OCI-LY7 (cell line): ENCODE measurements at regions not wholly inside any gene's neighbourhood (a gene's known extent, or its start where the extent isn't known, plus 50 kb on each side); places are given as distances from the start of the nearest gene placed in this dataset.

Source experiments
- EZH2phosphoT487 ChIP-seq: fragments of 200-600 bp; sonication (generic); IDR thresholded peaks from 2 replicates; pipeline ENCODE4 v1.6.1; 2018; ENCODE audit warnings: low read depth, borderline replicate concordance, mild to moderate bottlenecking, mixed run types, antibody characterized with exemption, low read length, moderate library complexity, mixed read lengths
- TF ChIP-seq, protein P1 (sequence below): fragments of 200-600 bp; sonication (generic); conservative IDR thresholded peaks from 2 replicates; pipeline ENCODE4 v1.5.1; 2014; ENCODE audit warnings: mild to moderate bottlenecking, antibody characterized with exemption, low read length, moderate library complexity, mixed read lengths

DNA sequence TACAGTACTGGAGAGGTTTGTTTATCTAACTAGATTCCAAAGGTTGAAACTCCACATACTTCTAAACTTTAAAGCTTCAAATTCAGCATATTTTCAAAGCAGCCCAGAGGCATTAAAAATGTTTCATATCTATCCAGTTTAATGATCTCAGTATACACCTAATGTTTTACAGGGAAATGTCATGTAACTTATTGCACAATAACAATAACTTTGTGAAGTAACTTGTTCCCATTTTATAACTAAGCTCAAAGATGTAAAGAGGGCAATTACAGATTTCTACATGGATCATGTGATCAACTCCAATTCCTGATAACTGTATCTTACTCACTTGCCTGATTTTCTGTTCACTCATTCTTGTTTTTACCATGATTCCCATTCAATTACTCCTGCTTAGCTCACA, 610.0 kb downstream of the TAF11L14 start:
- TF ChIP-seq, protein P1, sequence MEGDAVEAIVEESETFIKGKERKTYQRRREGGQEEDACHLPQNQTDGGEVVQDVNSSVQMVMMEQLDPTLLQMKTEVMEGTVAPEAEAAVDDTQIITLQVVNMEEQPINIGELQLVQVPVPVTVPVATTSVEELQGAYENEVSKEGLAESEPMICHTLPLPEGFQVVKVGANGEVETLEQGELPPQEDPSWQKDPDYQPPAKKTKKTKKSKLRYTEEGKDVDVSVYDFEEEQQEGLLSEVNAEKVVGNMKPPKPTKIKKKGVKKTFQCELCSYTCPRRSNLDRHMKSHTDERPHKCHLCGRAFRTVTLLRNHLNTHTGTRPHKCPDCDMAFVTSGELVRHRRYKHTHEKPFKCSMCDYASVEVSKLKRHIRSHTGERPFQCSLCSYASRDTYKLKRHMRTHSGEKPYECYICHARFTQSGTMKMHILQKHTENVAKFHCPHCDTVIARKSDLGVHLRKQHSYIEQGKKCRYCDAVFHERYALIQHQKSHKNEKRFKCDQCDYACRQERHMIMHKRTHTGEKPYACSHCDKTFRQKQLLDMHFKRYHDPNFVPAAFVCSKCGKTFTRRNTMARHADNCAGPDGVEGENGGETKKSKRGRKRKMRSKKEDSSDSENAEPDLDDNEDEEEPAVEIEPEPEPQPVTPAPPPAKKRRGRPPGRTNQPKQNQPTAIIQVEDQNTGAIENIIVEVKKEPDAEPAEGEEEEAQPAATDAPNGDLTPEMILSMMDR: no peak
- TF ChIP-seq EZH2phosphoT487: no peak
